HG03280 (cell line): ENCODE measurements at regions not wholly inside any gene's neighbourhood (a gene's known extent, or its start where the extent isn't known, plus 50 kb on each side); places are given as distances from the start of the nearest gene placed in this dataset.
"Not testable (repeated sequence)": the region's sequence is repeated elsewhere in the genome, so short reads cannot be mapped to it uniquely, and the experiment has no call there.

Source experiments
- ATAC-seq: cut with Tn5 transposase; IDR thresholded peaks from one replicate; pipeline ENCODE4 v1.9.1; 2021; ENCODE audit warnings: mild to moderate bottlenecking, moderate library complexity; ENCODE audit not compliant: unreplicated experiment

DNA sequence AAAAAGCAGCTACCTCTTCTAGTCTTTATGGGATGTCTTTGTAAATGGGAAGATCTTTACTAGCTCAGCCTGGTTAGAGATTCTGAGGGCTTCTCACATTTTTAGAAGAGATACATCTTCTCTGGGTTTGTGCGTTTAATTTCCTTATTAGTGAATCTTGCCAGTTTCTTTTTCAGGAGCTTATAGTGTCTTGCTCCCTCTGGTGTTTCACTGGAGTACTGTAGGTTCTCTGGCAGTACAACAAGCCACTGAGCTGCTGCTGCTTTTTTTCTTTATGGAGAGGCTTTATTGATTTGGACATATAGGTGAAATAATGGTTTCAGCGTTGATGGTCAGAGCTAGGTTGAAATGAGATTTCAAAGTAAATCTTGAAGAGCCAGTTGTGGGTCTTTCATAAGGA lies 82.9 kb downstream of the LAS1L start:
- peak; percentile 75 for ATAC-seq

DNA sequence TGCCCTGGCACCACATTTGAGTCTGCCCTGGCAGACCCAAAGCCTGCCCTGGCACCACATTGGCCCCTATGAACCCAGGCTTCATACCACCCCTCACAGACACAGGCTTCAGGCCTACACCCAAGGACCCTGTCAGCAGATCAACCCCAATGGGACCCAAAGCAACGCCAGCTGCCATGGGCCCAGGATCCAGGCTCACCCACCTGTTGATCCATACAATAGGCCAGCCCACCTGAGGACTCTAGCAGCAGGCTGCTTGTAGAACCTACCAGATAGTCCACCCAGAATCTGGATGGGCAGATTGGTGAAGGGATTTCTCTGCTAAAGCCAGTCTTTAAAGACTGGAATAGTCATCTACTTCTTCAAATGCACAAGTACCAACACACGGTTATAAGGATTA lies 114.4 kb downstream of the LAS1L start:
- ATAC-seq: no peak

DNA sequence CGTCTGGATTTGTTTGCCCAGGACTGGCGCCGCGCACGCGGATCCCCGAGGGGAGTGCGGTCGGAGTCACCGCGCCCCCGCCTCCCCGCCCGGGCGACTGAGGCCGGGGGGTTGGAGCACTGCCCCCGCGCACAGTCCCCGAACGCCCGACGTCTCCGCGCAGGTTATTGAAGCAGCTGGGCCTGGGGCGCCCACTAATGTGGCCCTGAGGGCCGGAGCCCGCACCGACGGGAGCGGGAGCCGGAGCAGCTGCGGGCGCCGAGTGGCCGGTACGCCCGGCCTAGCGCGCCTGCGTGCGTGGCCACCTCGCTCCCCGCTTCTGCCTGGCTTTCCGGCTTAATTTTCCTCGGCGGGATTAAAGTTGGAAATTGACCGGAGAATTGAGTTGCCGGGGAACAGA lies 126.9 kb downstream of the LAS1L start:
- ATAC-seq: not testable (repeated sequence)

DNA sequence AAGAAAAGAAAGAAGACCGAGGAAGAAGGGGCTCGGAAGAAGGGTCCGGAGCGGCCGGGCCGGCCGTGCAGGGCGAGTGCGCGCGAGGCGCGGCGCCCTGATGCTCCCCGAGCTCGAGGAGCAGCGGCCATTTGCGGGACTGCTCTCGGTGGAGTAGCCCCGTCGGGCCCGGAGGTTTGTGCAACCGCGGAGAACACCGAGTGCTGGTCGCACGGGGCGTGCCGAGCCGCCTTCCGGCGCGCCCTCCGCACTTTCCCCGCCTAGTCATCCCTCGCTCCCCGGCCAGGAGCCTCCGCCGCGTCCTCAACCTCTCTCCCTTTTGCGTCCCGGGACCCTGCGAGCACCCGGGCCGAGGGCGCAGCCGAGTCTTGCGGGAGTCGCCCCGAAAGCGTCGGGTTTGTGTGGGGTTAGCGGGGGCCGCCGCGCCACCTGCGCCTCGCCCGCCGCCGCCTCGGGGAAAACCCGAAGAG lies 127.4 kb downstream of the LAS1L start:
- no peak for ATAC-seq

- ATAC-seq: no peak
Measured at GRCh38 chrX:65406532-65406931, 128.1 kb downstream of the LAS1L start.

DNA sequence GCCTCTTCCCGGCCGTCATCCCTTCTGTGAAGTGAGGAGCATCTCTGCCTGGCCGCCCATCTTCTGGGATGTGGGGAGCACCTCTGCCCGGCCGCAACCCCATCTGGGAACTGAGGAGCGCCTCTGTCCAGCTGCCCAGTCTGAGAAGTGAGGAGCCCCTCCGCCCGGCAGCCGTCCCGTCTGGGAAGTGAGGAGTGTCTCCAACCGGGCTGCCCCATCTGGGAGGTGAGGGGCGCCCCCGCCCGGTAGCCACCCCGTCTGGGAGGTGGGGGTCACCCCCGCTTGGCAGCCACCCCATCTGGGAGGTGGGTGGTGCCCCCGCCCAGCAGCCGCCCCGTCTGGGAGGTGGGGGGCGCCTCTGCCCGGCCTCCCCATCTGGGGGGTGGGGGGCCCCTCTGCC lies 142.3 kb downstream of the LAS1L start:
- ATAC-seq: no peak

- not testable (repeated sequence) for ATAC-seq
Measured at GRCh38 chrX:65389120-65389519, 145.5 kb downstream of the LAS1L start.
